GM18511 (cell line): ENCODE measurements at regions not wholly inside any gene's neighbourhood (a gene's known extent, or its start where the extent isn't known, plus 50 kb on each side); places are given as distances from the start of the nearest gene placed in this dataset.

Source experiments
- ATAC-seq: cut with Tn5 transposase; IDR thresholded peaks from one replicate; pipeline ENCODE4 v1.9.1; 2021; ENCODE audit warnings: mild to moderate bottlenecking, moderate library complexity; ENCODE audit not compliant: unreplicated experiment

GRCh38 chr1:59018860-59019259 is 235.0 kb upstream of the JUN start:
- ATAC-seq, result no peak

DNA sequence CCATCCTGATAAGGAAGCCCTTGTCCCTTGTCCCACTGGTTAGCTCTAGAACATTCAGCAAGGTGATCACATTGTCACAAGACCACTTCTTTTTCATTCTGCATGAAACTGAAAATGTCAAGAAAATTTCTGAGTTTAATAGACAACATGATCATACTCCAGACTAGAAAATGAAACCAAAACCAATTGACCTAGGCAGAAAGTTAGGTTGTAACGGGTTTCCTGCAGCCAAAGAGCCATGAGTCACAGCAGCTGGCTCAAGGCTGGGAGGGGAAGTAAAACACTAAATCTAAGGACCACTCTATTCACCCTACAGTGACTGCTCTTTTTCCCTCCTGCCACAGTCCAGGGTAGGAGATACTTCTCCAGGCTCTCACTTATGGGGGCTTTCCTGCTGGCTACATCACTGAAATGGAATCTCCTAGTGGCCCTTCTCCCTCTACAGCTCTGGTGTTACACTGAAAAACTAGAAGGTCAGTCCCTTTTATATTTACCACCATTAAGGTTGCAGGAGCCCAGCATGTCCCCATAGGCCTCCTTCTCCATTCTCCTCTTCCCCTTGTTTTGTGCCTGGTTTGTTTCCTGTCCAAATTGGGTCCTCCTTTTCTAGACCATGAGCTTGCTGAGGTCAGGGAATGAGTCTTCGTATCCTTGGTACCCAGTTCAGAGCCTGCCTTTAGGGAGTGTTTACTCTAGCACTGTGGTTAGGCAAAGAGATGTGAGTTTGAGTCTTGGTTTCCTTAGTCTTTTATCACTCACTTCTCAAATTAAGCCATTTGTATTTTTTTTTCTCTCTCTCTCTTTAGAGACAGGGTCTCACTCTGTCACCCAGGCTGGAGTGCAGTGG is 236.5 kb upstream of the JUN start:
- peak; percentile 97 for ATAC-seq

DNA sequence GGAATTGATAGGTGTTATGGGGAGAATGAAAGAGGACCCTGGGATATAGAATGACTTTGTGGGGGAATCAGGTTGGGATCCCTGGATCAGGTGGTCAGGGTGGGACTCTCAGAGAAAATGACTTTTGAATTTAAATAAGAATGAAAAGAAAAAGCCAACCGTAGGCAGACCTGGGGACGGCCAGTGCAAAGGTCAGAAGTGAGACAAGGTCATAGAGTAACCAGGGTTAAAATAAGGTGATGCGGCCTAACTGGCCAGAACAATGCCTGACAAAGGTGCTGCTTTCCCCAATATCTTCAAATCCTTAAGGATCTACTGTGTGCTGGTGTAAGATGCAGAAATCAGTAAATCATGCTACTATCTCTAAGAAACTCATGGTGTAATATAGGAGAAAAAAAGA is 238.4 kb upstream of the JUN start:
- no peak for ATAC-seq

- ATAC-seq, result no peak
These were observed 239.0 kb upstream of the JUN start for GRCh38 chr1:59022799-59023198.

DNA sequence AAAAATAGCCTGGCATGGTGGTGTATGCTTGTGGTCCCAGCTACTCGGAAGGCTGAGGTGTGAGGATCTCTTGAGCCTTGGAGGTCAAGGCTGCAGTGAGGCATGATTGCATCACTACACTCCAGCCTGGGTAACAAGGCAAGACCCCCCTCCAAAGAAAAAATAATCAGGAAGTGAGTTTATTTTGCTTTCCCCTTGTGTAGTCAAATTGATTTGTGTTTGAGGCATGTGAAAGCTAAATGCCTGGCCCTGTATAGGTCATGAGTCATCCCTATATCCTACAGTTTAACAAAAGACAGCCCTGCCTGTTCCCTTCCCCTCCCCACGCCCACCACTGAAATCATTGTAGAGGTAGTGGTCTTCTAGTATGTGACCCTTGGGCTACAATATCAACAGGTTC is 241.4 kb upstream of the JUN start:
- no peak for ATAC-seq

DNA sequence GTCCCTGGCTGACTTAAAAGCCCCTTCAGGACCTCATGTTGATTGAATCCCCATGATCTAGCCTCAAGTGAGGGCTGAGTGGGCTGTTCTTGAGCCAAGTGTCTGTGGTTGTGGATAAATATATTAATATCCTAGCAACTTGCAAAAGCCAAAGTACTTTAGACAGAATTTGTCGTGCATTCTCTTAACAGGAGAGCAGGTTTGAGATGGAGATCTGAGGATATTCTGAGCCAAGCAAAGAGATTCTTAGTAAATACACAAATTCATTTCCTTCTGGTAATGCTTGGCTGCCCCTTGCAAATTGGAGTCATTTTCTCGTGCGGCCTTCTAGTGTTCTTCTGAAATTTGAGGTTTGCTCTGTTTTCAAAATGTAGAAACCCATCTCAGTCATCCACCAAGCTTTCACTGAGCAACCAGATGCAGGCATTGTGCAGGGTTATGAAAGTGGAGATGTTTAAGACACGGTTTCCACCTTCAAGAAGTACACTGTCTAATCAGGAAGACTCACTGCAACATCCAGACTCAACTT is 242.1 kb upstream of the JUN start:
- ATAC-seq, result peak; percentile 88

DNA sequence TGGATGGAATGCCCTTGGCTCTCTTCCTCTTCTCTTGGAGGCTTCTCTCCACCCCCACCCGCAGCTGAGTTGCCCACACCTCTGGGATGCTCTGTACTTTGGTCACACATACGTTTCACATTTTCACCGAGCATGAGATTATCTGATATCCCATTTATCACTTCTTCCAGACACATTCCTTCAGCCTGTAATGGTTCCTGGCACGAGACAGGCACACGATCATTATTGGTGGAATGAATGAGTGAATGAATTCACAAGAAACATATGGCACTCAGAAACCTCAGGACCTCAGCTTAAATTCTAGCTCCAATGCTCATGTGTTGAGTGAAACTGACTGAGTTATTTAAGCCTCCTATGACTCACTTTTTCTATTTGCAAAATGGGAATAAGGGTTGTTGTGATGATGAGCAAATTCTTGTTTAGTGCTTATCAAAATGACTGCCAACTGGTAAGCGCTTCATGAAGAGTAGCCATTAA is 242.7 kb upstream of the JUN start:
- ATAC-seq, result peak; percentile 38

DNA sequence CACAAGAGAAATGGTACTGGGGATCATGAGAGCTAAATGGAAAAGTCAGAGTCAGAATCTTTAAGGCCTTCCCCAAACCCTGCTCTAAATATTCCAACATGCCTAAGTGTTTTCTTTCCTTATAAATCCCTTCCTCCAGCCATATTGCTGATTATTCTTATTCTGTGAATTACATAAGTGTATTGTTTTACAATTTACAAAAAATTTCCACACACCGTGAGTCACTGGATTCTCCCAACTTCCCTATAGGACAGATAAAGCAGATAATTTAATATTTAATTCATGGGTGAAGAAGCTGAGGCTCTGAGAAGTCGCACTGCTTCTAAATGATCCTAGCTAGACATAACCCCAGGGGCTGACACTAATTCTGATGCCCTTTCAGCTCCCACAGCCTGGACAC is 243.3 kb upstream of the JUN start:
- no peak for ATAC-seq

GRCh38 chr1:59028048-59028447 is 244.2 kb upstream of the JUN start:
- ATAC-seq, result no peak

DNA sequence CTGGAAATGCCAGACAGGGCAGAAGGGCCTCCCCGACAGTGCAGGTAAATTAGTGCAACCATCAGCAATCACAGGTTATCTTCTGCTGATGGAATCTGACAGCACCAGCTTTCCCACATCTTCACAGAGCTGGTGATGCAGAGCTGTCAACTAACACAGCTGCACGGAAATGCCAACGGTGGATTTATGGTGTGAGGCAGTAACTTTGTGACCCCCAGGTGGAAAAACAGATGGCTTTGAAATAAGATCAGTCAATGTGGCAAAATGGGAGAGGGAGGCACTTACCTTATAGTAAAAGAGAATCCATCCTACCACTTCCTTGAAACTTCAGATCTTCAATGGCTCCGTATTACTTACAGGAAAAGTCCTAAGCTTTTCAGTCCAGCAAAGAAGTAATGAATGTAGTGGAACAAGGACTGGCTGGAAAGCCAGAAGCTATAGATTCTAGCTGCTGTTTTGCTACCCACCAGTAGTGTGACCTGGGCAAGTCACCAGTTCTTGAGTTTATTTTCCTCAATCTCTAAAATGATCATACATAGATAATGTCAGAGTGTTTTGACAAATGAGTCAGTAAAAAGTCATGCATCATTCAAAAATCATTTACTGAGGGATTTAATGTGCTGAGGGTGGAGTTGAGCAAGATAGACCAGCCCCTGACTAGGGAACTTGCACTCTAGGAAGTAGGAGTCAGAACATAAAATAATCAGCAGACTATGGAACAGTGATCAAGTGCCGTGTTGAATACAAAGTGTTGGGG is 245.7 kb upstream of the JUN start:
- ATAC-seq, result no peak

GRCh38 chr1:59032228-59032627 is 248.4 kb upstream of the JUN start:
- no peak for ATAC-seq

- ATAC-seq, result no peak
These were observed 249.9 kb upstream of the JUN start for GRCh38 chr1:59033761-59034160.

- no peak for ATAC-seq
These were observed 251.1 kb upstream of the JUN start for GRCh38 chr1:59034925-59035324.

GRCh38 chr1:59039551-59039950 is 255.7 kb upstream of the JUN start:
- ATAC-seq, result no peak

DNA sequence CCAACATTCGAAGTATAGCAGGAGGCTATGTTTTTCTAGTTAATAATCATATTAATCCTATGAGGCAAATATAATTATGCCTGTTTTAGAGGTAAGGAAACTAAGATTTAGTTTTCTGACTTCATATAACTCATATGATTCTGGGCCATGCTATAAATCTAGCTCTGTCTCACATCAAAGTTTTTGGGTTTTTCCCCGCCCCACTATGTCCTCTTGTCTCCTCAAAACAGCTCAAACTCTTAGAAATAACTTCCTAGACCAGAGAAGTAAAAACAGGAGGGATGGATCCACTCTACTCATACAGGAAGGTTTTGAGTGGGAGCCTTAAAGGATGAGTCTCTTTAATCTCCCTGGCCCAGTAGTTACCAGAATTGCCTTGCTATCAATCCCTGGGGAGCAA is 256.4 kb upstream of the FGGY start:
- no peak for ATAC-seq

DNA sequence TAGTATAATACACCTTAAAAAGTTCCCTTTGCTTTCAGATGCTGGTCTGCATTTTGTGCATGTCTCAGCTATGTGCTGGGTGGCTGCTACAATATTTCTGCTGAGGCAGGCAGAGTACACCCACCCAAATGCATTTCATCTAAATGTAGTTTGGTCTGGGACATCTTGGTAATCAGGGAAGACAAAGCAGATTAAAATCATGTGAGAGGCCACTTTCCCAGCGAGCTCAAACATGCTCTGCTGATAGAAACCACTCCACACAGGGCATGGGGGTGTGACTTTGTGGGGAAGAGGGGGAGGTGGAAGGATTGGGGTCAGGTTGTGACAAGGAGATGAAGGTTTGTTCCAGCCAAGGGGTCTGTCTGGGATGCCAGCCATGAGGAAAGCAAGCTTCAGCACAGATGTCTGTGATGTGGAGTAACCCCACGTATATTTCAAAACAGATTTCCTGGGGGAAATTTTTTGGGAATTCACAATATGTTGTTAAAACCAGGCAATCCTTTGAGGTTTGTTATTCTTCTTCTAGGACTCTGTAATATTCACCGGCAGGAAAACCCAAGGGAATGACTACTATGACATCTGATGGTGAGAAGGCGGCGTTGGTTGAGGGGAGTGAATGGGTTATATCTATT is 255.1 kb upstream of the FGGY start:
- no peak for ATAC-seq

DNA sequence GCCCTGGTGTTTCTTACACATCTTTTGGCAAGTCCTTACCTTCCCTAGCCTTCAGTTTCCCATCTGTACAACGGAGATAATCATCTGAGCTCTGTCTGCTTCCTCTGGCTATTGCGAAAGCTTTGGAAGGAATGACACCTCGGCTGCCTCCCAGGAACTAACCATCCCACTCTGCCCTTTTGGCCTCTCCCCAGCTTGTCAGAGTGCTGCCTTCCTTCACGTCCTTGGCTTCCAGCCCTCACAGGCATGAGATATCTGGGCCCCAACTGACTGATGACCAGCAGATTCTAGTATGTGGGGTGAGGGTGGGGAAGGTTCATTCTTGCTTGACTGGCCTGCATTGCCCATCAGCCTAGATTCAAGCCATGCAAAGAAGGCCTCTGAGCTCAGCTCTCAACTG is 253.1 kb upstream of the FGGY start:
- no peak for ATAC-seq

- no peak for ATAC-seq
These were observed 252.3 kb upstream of the FGGY start for GRCh38 chr1:59044535-59045121.

GRCh38 chr1:59045137-59045536 is 251.8 kb upstream of the FGGY start:
- ATAC-seq, result no peak

DNA sequence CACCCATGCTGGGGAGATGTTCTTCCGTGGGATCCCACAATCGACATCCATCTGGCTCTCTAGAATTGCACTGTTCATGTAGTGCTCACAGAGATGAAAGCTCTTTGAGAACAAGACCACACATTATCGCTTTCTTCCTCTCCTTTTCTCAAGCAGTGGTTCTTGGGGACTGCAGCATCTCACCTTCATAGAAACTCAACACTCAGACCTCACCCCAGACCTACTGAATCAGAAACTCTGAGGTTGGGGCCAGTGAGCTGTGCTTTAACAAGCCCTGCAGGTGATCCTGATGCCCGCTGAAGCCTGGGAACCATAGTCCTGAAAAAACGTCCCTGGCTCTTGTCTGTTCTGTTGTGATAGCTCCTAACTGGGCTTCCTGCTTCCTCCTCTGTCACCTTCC is 251.3 kb upstream of the FGGY start:
- no peak for ATAC-seq

- no peak for ATAC-seq
These were observed 250.8 kb upstream of the FGGY start for GRCh38 chr1:59046134-59046533.
